ENCODE measurements at regions not wholly inside any gene's neighbourhood (a gene's known extent, or its start where the extent isn't known, plus 50 kb on each side); places are given as distances from the start of the nearest gene placed in this dataset.
A peak's percentile ranks its signal among the peaks of the same experiment; 100 is the strongest.

DNA sequence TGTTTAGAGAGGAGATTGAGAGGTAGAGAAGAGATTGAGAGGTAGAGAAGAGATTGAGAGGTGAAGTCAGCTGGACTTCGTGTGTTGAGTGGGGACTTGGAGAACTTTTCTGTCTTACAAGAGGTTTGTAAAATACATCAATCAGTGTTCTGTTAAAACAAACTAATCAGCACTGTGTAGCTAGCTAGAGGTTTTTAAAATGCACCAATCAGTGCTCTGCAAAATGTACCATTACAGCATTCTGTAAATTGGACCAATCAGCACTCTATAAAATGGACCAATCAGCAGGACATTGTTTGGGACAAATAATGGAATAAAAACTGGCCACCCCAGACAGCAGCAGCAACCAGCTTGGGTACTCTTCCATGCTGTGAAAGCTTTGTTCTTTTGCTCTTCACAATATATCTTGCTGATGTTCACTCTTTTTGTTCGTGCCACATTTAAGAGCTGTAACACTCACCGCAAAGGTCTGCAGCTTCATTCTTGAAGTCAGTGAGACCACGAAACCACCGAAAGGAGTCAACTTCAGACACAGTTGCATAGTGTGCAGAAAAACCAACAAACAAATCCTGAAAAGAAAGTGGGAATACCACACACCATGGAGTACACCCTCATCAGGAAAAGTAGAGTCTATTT, 366.9 kb upstream of the HSFY2 start:
- H3K4me3 Mint-ChIP-seq: no peak overlapping the region
- H3K36me3 Mint-ChIP-seq (ENCODE audit: low read depth): no peaks in the 10 kb centered on the region
- no peaks in the 10 kb centered on the region for H3K4me1 Mint-ChIP-seq
- POLR2A ChIA-PET: no interaction called here
- CTCF ChIA-PET: no interaction called here
- peaks cover 2% of the 10 kb centered on the region for H3K27me3 Mint-ChIP-seq
- no peak overlapping the region for H3K27ac Mint-ChIP-seq
- DNase-seq: no peak
- H3K9me3 Mint-ChIP-seq: no peaks in the 10 kb centered on the region

DNA sequence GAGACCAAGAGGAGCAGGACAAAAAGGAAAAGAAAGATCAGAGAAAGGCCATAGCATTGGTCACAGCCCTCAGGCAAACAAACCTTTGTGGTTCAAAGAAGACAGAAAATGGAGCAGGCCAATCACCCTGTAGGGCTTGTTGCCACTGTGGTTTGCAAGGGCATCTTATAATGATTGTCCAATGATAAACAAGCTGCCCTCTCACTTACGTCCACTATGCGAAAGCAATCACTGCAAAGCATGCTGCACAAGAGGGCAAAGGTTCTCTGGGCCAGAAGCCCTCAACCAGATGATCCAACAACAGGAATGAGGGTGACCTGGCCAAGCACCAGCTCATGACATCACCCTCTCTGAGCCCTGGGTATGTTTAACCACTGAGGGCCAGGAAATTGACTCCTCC, 360.9 kb upstream of the HSFY2 start:
- ChIA-PET CTCF (no interaction called here), POLR2A (no interaction called here)
- Mint-ChIP-seq H3K9me3 (no peaks in the 10 kb centered on the region), H3K27me3 (peaks cover 5% of the 10 kb centered on the region), H3K27ac (no peak overlapping the region), H3K36me3 (ENCODE audit: low read depth) (no peaks in the 10 kb centered on the region), H3K4me3 (no peak overlapping the region), H3K4me1 (peaks cover 7% of the 10 kb centered on the region)
- DNase-seq: no peak

DNA sequence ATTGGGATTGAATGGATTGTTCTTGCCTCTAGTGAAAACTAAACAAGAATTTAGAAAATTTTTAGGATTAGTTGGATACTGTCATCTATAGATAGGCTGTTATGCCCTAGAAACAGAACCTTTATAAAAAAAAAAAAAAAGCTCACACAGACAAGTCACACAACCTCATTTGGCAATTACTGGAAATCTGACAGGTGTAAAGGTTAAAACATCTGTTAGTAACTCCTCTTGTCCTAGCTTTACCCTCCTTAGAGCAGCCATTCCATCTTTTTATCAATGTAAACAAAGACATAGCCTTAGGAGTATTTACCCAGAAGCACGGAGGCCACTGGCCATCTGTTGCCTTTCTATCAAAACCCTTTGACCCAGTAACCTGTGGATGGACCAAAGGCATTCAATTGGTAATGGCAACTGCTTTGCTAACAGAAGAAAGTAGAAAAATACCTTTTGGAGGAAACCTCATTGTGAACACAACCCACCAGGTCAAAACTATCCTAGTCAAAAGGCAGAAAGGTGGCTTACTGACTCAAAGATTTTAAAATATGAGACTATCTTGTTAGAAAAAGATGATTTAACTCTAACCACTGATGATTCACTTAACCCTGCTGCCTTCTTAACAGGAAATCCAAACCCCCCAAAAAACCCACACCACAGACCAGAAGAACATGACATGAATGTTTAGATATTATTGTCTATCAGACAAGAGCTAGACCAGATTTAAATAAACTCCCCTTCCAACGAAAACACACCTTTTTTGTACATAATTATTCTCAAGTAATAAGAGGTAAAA, 357.2 kb upstream of the HSFY2 start:
- no peaks in the 10 kb centered on the region for H3K9me3 Mint-ChIP-seq
- CTCF ChIA-PET: no interaction called here
- no peak overlapping the region for H3K27ac Mint-ChIP-seq
- DNase-seq: peak; percentile 6
- POLR2A ChIA-PET: no interaction called here
- H3K4me1 Mint-ChIP-seq: peaks cover 7% of the 10 kb centered on the region
- no peaks in the 10 kb centered on the region for H3K36me3 Mint-ChIP-seq (ENCODE audit: low read depth)
- peaks cover 10% of the 10 kb centered on the region for H3K27me3 Mint-ChIP-seq
- H3K4me3 Mint-ChIP-seq: no peak overlapping the region

DNA sequence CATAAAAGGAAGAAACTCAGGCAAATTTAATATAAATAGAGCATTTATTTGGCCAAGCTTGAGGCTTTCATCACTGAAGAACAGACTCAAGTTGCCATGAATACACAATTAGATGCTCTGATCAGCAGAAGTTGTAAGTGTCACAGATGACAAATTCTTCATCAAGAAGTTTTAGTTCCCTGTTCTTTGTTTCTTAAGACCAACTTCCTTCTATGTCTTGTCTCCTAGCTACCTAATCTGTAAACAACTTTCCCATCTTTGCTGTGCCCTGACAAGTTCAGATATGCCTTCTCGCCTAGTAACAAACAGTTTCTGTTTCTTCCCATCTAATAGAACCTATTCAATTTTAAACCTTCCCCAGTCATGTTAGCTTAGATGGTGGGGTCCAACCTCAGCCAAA, 353.4 kb upstream of the HSFY2 start:
- no peak overlapping the region for H3K4me3 Mint-ChIP-seq
- H3K9me3 Mint-ChIP-seq: no peaks in the 10 kb centered on the region
- H3K36me3 Mint-ChIP-seq (ENCODE audit: low read depth): no peaks in the 10 kb centered on the region
- H3K27me3 Mint-ChIP-seq: peaks cover 13% of the 10 kb centered on the region
- peaks cover 7% of the 10 kb centered on the region for H3K4me1 Mint-ChIP-seq
- no peak overlapping the region for H3K27ac Mint-ChIP-seq
- ChIA-PET POLR2A (no interaction called here), CTCF (no interaction called here)
- DNase-seq: no peak

DNA sequence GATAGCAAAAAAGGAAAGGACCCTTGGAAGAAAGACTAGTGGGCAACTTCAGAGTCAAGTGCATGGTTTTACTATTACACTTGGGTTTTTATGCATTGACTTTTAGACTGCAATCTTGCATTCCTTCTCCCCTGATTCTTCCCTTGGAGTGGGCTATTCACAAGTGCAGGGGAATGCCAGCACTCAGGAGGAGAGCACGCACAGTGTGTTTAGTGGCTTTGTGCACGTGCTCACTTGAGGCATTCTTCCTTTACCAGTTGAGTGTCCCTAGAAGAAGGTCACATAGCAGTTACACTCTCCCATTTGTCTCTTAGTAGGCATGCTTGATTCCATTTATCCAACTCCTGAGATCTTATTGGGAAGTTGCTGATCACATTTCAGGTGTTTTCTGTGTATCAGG, 351.1 kb upstream of the HSFY2 start:
- Mint-ChIP-seq H3K27me3 (peaks cover 11% of the 10 kb centered on the region), H3K27ac (no peak overlapping the region), H3K9me3 (no peaks in the 10 kb centered on the region), H3K4me3 (no peak overlapping the region), H3K4me1 (no peaks in the 10 kb centered on the region), H3K36me3 (ENCODE audit: low read depth) (no peaks in the 10 kb centered on the region)
- POLR2A ChIA-PET: no interaction called here
- DNase-seq: no peak
- CTCF ChIA-PET: no interaction called here

DNA sequence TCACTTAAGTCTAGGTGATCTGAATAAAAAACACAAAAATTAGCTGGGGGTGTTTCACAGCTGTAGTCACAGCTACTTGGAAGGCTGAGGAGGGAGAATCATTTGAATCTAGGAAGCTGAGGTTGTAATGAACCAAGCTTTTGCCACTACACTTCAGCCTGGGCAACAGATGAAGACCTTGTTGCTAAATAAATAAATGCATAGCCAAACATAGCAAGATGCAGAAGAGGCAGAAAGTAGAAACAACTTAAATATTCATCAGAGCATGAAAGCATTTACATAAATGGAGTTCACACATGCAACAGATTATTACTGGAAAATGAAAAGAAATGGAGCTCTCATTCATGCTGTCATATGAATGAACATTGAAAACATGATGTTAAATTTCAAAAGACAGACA, 348.9 kb upstream of the HSFY2 start:
- no peaks in the 10 kb centered on the region for H3K9me3 Mint-ChIP-seq
- CTCF ChIA-PET: no interaction called here
- no peak overlapping the region for H3K4me3 Mint-ChIP-seq
- no peaks in the 10 kb centered on the region for H3K36me3 Mint-ChIP-seq (ENCODE audit: low read depth)
- H3K27me3 Mint-ChIP-seq: peaks cover 5% of the 10 kb centered on the region
- H3K4me1 Mint-ChIP-seq: no peaks in the 10 kb centered on the region
- DNase-seq: no peak
- POLR2A ChIA-PET: no interaction called here
- H3K27ac Mint-ChIP-seq: no peak overlapping the region

DNA sequence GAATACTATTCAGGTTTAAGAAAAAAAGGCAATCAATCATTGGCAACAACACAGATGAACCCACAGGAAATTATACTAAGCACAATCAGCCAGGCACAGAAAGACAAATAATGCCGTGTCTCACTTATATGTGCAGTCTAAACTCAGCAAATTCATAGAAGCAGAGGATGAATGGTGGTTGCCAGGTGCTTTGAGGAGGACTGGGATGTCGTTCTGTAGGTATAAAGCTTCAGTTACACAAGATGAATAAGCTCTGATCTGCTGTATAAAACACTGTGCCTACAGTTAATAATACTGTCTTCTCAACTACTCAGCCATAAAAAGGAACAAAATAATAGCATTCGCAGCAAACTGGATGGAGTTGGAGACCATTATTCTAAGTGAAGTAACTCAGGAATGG, 324.8 kb upstream of the HSFY2 start:
- H3K27me3 Mint-ChIP-seq: peaks cover 5% of the 10 kb centered on the region
- DNase-seq: no peak
- no peak overlapping the region for H3K27ac Mint-ChIP-seq
- H3K4me3 Mint-ChIP-seq: no peak overlapping the region
- CTCF ChIA-PET: no interaction called here
- peaks cover 11% of the 10 kb centered on the region for H3K9me3 Mint-ChIP-seq
- POLR2A ChIA-PET: no interaction called here
- H3K4me1 Mint-ChIP-seq: no peaks in the 10 kb centered on the region
- no peaks in the 10 kb centered on the region for H3K36me3 Mint-ChIP-seq (ENCODE audit: low read depth)

DNA sequence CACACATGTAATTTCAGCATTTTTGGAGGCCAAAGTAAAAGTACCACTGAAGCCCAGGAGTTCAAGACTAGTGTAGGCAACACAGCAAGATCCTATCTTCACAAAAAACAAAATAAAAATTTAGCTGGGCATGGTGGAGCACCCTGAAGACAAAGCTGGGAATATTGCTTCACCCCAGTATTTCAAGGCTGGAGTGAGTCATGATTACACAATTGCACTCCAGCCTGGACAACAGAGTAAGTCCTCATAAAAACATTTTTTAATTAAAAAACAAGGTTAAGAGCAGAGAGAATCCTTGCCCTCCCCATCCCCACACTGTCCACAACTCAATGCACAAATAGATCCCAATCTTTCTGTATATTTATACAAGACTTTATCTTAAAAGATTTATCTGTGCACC, 321.9 kb upstream of the HSFY2 start:
- no peak for DNase-seq
- no peaks in the 10 kb centered on the region for H3K9me3 Mint-ChIP-seq
- ChIA-PET POLR2A (no interaction called here), CTCF (no interaction called here)
- H3K27me3 Mint-ChIP-seq: peaks cover 5% of the 10 kb centered on the region
- H3K36me3 Mint-ChIP-seq (ENCODE audit: low read depth): no peaks in the 10 kb centered on the region
- no peaks in the 10 kb centered on the region for H3K4me1 Mint-ChIP-seq
- H3K27ac Mint-ChIP-seq: no peak overlapping the region
- no peak overlapping the region for H3K4me3 Mint-ChIP-seq

DNA sequence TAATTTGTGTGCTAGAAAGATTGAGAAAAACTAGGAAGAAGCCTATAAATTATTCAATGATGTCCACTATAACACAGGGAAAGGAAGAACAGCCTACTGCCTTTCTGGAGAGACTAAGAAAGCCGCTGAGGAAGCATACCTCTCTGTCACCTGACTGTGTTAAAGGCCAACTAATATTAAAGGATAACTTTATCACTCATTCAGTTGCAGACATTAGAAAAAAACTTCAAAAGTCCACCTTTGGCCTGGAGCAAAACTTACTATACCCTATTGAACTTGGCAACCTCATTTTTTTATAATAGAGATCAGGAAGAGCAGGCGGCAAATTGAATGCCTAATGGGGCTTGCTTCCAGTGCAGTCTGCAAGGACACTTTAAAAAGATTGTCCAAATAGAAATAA, 309.5 kb upstream of the HSFY2 start:
- no peak overlapping the region for H3K4me3 Mint-ChIP-seq
- no peaks in the 10 kb centered on the region for H3K9me3 Mint-ChIP-seq
- H3K27ac Mint-ChIP-seq: no peak overlapping the region
- peaks cover 3% of the 10 kb centered on the region for H3K27me3 Mint-ChIP-seq
- H3K4me1 Mint-ChIP-seq: no peaks in the 10 kb centered on the region
- ChIA-PET CTCF (no interaction called here), POLR2A (no interaction called here)
- H3K36me3 Mint-ChIP-seq (ENCODE audit: low read depth): no peaks in the 10 kb centered on the region
- DNase-seq: no peak

DNA sequence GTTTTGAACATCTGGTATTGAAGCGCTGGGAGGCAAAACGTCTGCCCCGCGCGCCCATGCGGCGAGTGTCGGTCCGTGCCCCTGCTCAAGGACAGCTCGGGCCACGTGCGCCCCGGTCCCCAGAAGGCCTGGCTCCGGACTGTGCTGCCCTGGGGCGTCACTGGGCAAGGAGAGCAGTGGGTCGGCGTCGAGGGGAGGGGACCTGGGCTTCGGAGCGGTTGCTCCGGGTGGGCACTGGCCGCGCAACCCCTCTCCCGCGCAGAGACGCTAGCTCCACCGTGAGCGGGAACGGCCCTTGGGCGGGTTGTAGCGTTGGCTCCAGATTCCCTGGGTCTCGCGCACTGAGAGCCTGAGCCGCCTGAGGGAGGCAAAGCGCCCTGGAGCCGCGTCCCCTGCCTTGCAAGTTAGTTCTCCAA, 304.2 kb upstream of the HSFY2 start:
- peak overlapping the region; percentile 85 for H3K27ac Mint-ChIP-seq
- peaks cover 2% of the 10 kb centered on the region for H3K36me3 Mint-ChIP-seq (ENCODE audit: low read depth)
- H3K27me3 Mint-ChIP-seq: peaks cover 4% of the 10 kb centered on the region
- no peaks in the 10 kb centered on the region for H3K9me3 Mint-ChIP-seq
- POLR2A ChIA-PET: no interaction called here
- peak overlapping the region; percentile 77 for H3K4me3 Mint-ChIP-seq
- no peak for DNase-seq
- CTCF ChIA-PET: no interaction called here
- H3K4me1 Mint-ChIP-seq: peaks cover 10% of the 10 kb centered on the region

DNA sequence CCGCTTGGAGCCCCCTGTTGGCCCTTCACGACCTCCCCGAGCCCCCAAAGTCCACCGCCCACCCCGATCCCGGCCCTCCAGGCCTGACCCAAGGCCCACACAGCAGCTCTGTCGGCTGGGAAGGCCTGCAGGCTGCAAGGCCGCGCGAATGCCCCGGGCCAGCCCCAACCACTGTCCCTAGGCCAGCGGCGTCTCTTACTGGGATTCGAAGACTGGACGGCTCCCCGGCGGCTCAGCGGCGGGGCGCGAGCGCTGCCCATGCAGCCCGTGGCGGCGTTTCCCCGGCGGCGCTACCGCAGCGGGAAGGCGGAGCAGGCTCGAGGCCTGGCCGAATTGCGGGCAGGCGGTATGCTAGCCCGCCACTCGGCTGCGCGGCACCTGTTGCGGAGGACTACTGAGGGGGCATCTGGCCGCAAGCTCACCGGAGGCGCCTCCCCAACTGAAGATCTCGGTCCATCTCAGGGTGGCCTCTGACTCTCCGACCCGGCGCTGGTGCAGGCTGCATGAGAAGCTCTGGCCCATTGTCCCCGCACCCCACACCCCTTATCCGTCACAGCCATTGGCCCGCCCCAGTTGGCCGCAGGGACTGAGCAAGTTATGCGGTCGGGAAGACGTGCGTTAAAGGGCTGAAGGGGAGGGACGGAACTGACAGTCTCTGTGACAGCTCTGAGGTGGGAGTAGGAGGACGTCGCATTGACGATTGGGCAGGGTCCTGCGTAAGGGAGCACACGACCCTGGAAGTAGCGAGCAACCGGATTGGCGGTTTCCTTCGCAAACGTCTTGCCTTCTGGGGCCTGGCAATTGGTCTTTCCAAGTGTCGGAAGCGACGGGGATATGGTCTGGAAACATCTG, 303.5 kb upstream of the HSFY2 start:
- CTCF ChIA-PET: no interaction called here
- H3K4me1 Mint-ChIP-seq: peaks cover 10% of the 10 kb centered on the region
- H3K36me3 Mint-ChIP-seq (ENCODE audit: low read depth): peaks cover 2% of the 10 kb centered on the region
- POLR2A ChIA-PET: no interaction called here
- H3K4me3 Mint-ChIP-seq: peak overlapping the region; percentile 77
- peaks cover 4% of the 10 kb centered on the region for H3K27me3 Mint-ChIP-seq
- peak; percentile 30 for DNase-seq
- H3K27ac Mint-ChIP-seq: peak overlapping the region; percentile 85
- no peaks in the 10 kb centered on the region for H3K9me3 Mint-ChIP-seq

DNA sequence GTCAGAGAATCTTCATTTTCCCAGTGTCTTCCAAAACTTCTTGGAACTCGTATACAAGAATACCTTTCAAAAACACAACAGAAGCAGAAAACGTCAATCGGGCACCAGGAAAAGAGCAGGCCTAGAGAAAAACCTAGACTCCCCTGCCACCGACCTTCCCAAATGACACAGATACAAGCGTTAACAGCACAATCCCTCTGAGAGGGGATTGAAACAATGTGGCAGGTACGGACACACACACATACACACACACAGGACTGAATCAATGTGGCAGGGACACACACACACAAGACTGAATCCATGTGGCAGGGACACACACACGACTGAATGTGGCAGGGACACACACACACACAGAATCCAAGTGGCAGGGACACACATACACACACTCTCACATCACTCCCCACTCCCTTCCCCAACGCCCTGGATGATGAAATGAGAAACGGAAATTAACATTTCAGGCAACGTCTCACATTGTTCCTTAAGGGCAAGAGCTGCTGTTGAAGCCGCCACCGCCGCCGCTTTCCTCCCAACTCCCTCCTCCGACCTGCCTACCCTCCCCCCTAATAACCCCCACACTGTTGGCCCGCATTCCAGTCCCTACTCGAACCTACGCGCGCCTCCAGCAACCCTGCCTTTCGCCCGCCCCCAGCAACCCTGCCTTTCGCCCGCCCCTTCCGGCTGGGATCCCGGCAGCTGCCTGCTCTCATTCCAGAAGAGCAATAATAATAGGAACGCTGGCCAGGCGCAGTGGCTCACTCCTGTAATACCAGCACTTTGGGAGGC, 302.1 kb upstream of the HSFY2 start:
- Mint-ChIP-seq H3K36me3 (ENCODE audit: low read depth) (peaks cover 2% of the 10 kb centered on the region), H3K9me3 (no peaks in the 10 kb centered on the region), H3K4me1 (peaks cover 10% of the 10 kb centered on the region), H3K4me3 (peak overlapping the region; percentile 74), H3K27me3 (peaks cover 4% of the 10 kb centered on the region), H3K27ac (peak overlapping the region; percentile 75)
- ChIA-PET CTCF (no interaction called here), POLR2A (no interaction called here)
- DNase-seq: peak; percentile 22

DNA sequence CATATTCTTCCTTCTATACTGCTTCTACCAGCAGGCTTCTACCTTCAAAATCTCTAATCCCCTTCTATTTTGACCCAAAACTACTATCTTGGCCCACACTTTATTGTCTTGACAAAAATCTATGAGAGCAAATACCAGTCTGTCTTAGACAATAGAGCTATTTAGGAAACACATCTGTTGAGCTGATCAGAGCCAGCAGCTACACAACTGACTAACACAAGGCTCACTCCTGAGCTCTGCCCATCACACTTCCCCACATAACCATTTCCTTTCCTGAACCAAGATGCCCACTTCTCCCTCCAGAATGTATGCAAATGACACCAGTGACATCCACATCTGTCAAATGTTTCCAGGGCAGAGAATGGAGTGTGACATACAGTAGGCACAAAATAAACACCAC, 293.9 kb upstream of the HSFY2 start:
- Mint-ChIP-seq H3K9me3 (no peaks in the 10 kb centered on the region), H3K36me3 (ENCODE audit: low read depth) (peaks cover 4% of the 10 kb centered on the region), H3K27me3 (no peaks in the 10 kb centered on the region), H3K27ac (no peak overlapping the region), H3K4me1 (no peaks in the 10 kb centered on the region), H3K4me3 (no peak overlapping the region)
- ChIA-PET CTCF (no interaction called here), POLR2A (no interaction called here)
- no peak for DNase-seq

All from activated CD4-positive, alpha-beta T cell treated with anti-CD3 and anti-CD28 coated beads, Interleukin-2, amount 10 ng/mL, durations not matched to agents 7 days and 5 days (primary cell).